ENCODE measurements at regions not wholly inside any gene's neighbourhood (a gene's known extent, or its start where the extent isn't known, plus 50 kb on each side); places are given as distances from the start of the nearest gene placed in this dataset.

- no peak for TF ChIP-seq POLR2A (IDR thresholded peaks at IDR 0.05)
- TF ChIP-seq, protein P1, sequence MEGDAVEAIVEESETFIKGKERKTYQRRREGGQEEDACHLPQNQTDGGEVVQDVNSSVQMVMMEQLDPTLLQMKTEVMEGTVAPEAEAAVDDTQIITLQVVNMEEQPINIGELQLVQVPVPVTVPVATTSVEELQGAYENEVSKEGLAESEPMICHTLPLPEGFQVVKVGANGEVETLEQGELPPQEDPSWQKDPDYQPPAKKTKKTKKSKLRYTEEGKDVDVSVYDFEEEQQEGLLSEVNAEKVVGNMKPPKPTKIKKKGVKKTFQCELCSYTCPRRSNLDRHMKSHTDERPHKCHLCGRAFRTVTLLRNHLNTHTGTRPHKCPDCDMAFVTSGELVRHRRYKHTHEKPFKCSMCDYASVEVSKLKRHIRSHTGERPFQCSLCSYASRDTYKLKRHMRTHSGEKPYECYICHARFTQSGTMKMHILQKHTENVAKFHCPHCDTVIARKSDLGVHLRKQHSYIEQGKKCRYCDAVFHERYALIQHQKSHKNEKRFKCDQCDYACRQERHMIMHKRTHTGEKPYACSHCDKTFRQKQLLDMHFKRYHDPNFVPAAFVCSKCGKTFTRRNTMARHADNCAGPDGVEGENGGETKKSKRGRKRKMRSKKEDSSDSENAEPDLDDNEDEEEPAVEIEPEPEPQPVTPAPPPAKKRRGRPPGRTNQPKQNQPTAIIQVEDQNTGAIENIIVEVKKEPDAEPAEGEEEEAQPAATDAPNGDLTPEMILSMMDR (IDR thresholded peaks at IDR 0.05 in 4 of 5, conservative IDR thresholded peaks at IDR 0.05 in 1 of 5): no peak
These were observed 157.3 kb upstream of the ALKAL2 start for GRCh38 chr2:444937-445884.

Data from gastrocnemius medialis (tissue), 4 donors.